Loucy (cell line): ENCODE measurements at regions not wholly inside any gene's neighbourhood (a gene's known extent, or its start where the extent isn't known, plus 50 kb on each side); places are given as distances from the start of the nearest gene placed in this dataset.

Experiments
- EZH2phosphoT487 ChIP-seq: fragments of 200-600 bp; IDR thresholded peaks from 2 replicates; pipeline ENCODE4 v1.6.1; 2018; ENCODE audit warnings: antibody characterized with exemption, mild to moderate bottlenecking, moderate library complexity, borderline replicate concordance
- TF ChIP-seq, protein P1 (sequence below): fragments of 200-600 bp; sonication (generic); conservative IDR thresholded peaks from 2 replicates; pipeline ENCODE4 v1.5.1; 2014; ENCODE audit warnings: mild to moderate bottlenecking, antibody characterized with exemption, low read length

DNA sequence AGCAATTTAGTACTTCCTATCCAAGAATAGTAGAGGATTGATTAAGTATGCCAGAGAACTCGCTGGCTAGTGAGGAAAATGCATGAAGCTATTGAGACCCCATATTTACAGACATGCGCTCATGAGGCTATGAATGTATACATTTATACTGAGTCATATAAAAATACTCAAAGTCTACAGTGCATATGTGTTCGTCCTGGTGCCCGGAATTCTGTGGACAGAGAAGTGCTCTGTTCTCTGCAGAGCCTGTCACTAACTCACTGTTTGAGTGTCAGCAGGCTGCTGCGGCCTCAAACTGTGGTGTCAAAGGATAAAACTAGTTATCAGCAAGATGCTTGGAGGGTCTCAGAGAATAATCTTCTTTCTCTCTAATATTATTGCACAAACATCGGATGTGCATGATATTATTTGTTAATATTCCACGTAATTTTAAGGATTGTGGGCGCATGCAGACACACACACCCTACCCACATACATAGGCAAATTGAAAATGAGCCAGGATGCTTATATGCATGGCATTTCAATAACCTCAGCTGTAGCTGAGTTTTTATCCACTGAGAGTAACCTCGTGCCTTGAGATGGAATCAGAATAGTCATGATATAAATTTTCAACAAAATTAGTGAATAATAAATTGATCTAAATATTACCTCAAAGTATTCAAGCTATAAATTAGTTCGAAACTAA lies 50.0 kb upstream of the TSC22D2 start:
- TF ChIP-seq EZH2phosphoT487: no peak
- TF ChIP-seq, protein P1, sequence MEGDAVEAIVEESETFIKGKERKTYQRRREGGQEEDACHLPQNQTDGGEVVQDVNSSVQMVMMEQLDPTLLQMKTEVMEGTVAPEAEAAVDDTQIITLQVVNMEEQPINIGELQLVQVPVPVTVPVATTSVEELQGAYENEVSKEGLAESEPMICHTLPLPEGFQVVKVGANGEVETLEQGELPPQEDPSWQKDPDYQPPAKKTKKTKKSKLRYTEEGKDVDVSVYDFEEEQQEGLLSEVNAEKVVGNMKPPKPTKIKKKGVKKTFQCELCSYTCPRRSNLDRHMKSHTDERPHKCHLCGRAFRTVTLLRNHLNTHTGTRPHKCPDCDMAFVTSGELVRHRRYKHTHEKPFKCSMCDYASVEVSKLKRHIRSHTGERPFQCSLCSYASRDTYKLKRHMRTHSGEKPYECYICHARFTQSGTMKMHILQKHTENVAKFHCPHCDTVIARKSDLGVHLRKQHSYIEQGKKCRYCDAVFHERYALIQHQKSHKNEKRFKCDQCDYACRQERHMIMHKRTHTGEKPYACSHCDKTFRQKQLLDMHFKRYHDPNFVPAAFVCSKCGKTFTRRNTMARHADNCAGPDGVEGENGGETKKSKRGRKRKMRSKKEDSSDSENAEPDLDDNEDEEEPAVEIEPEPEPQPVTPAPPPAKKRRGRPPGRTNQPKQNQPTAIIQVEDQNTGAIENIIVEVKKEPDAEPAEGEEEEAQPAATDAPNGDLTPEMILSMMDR: no peak
